Parathyroid adenoma (tissue), 2 donors: ENCODE measurements at regions not wholly inside any gene's neighbourhood (a gene's known extent, or its start where the extent isn't known, plus 50 kb on each side); places are given as distances from the start of the nearest gene placed in this dataset.

Experiments
- H2AFZ ChIP-seq: fragments of 300-600 bp; sonication (generic); one replicate; pipeline ENCODE4 v1.7.0; 2017; ENCODE audit warnings: antibody characterized with exemption, mild to moderate bottlenecking
- H3K27ac ChIP-seq: fragments of 300-600 bp; sonication (generic); one replicate; pipeline ENCODE4 v1.7.0; 2017
- H3K27me3 ChIP-seq: fragments of 300-600 bp; sonication (generic); one replicate; pipeline ENCODE4 v1.7.0; 2017; ENCODE audit warnings: low read length; ENCODE audit not compliant: control insufficient read depth, insufficient read depth
- H3K36me3 ChIP-seq: fragments of 300-600 bp; sonication (generic); one replicate; pipeline ENCODE4 v1.7.0; 2017; ENCODE audit warnings: low read length; ENCODE audit not compliant: control insufficient read depth, insufficient read depth
- H3K4me1 ChIP-seq: fragments of 300-600 bp; sonication (generic); one replicate; pipeline ENCODE4 v1.7.0; 2017; ENCODE audit warnings: control low read depth
- H3K4me2 ChIP-seq: fragments of 300-600 bp; sonication (generic); one replicate; pipeline ENCODE4 v1.7.0; 2017; ENCODE audit warnings: low read length
- H3K4me3 ChIP-seq: fragments of 300-600 bp; sonication (generic); one replicate; pipeline ENCODE4 v1.7.0; 2017; ENCODE audit warnings: low read depth, low read length
- H3K79me2 ChIP-seq: fragments of 300-600 bp; sonication (generic); one replicate; pipeline ENCODE4 v1.7.0; 2017; ENCODE audit warnings: control low read depth
- H3K9ac ChIP-seq: fragments of 300-600 bp; sonication (generic); one replicate; pipeline ENCODE4 v1.7.0; 2017; ENCODE audit warnings: mild to moderate bottlenecking
- H3K9me3 ChIP-seq: fragments of 300-600 bp; sonication (generic); one replicate; pipeline ENCODE4 v1.7.0; 2017; ENCODE audit warnings: low read length; ENCODE audit not compliant: control insufficient read depth
- CTCF ChIP-seq: fragments of 300-600 bp; sonication (generic); IDR thresholded peaks from one replicate; pipeline ENCODE4 v1.7.0; 2017; ENCODE audit warnings: antibody characterized with exemption, mild to moderate bottlenecking
- donor health status: primary hyperparathyroidism.

- no peak for TF ChIP-seq CTCF
- Histone ChIP-seq H3K27ac (no peak overlapping the region), H3K4me3 (no peak overlapping the region), H3K4me2 (no peak overlapping the region), H3K36me3 (no peaks in the 10 kb centered on the region), H3K79me2 (no peaks in the 10 kb centered on the region), H2AFZ (no peak overlapping the region), H3K9ac (no peak overlapping the region), H3K9me3 (no peaks in the 10 kb centered on the region), H3K27me3 (no peaks in the 10 kb centered on the region), H3K4me1 (no peaks in the 10 kb centered on the region)
Observed at GRCh38 chr20:7333841-7334240, 566.4 kb downstream of the BMP2 start.

GRCh38 chr20:7346026-7346425 lies 578.5 kb downstream of the BMP2 start:
- H3K9ac ChIP-seq, result no peak overlapping the region
- H3K27me3 ChIP-seq, result no peaks in the 10 kb centered on the region
- H3K79me2 ChIP-seq, result no peaks in the 10 kb centered on the region
- no peak overlapping the region for H3K27ac ChIP-seq
- no peaks in the 10 kb centered on the region for H3K4me1 ChIP-seq
- H3K4me2 ChIP-seq, result no peak overlapping the region
- H3K36me3 ChIP-seq, result no peaks in the 10 kb centered on the region
- no peak overlapping the region for H2AFZ ChIP-seq
- H3K4me3 ChIP-seq, result no peak overlapping the region
- TF ChIP-seq CTCF, result no peak
- no peaks in the 10 kb centered on the region for H3K9me3 ChIP-seq

- no peak for TF ChIP-seq CTCF
- no peak overlapping the region for H3K27ac ChIP-seq
- H3K4me3 ChIP-seq, result no peak overlapping the region
- no peaks in the 10 kb centered on the region for H3K79me2 ChIP-seq
- no peaks in the 10 kb centered on the region for H3K36me3 ChIP-seq
- no peaks in the 10 kb centered on the region for H3K4me1 ChIP-seq
- H2AFZ ChIP-seq, result no peak overlapping the region
- no peak overlapping the region for H3K9ac ChIP-seq
- no peak overlapping the region for H3K4me2 ChIP-seq
- H3K27me3 ChIP-seq, result no peaks in the 10 kb centered on the region
- H3K9me3 ChIP-seq, result no peaks in the 10 kb centered on the region
Observed at GRCh38 chr20:7346562-7346961, 579.1 kb downstream of the BMP2 start.

GRCh38 chr20:7347409-7347808 lies 579.9 kb downstream of the BMP2 start:
- Histone ChIP-seq H3K9me3 (no peaks in the 10 kb centered on the region), H3K4me3 (no peak overlapping the region), H3K27ac (no peak overlapping the region)

More at GRCh38 chr20:7347409-7347808, 579.9 kb downstream of the BMP2 start:
- Histone ChIP-seq H3K79me2 (no peaks in the 10 kb centered on the region), H3K4me2 (no peak overlapping the region), H3K4me1 (no peaks in the 10 kb centered on the region), H3K27me3 (no peaks in the 10 kb centered on the region), H3K9ac (no peak overlapping the region), H3K36me3 (no peaks in the 10 kb centered on the region), H2AFZ (no peak overlapping the region)
- no peak for TF ChIP-seq CTCF
